Inflammatory macrophage treated with lipopolysaccharide for 4 hours (primary cell): ENCODE measurements at regions not wholly inside any gene's neighbourhood (a gene's known extent, or its start where the extent isn't known, plus 50 kb on each side); places are given as distances from the start of the nearest gene placed in this dataset.

Experiments
- DNase-seq: peaks from one replicate; pipeline ENCODE4 v3.0.0-alpha.2; 2020

- no peak for DNase-seq
These were observed 743.0 kb downstream of the KCTD16 start for GRCh38 chr5:144913661-144914060.

- no peak for DNase-seq
These were observed 725.8 kb downstream of the KCTD16 start for GRCh38 chr5:144896473-144896872.

- DNase-seq: no peak
These were observed 716.0 kb downstream of the KCTD16 start for GRCh38 chr5:144886668-144887067.

GRCh38 chr5:144882739-144883283 is 712.1 kb downstream of the KCTD16 start:
- DNase-seq: no peak

GRCh38 chr5:144880513-144880912 is 709.8 kb downstream of the KCTD16 start:
- no peak for DNase-seq

GRCh38 chr5:144876990-144877389 is 706.3 kb downstream of the KCTD16 start:
- DNase-seq: no peak

- no peak for DNase-seq
These were observed 702.4 kb downstream of the KCTD16 start for GRCh38 chr5:144873076-144873475.

GRCh38 chr5:144864118-144864517 is 693.4 kb downstream of the KCTD16 start:
- DNase-seq: no peak

GRCh38 chr5:144857454-144857853 is 686.8 kb downstream of the KCTD16 start:
- no peak for DNase-seq

- DNase-seq: no peak
These were observed 673.4 kb downstream of the KCTD16 start for GRCh38 chr5:144844086-144844485.

- no peak for DNase-seq
These were observed 661.7 kb downstream of the KCTD16 start for GRCh38 chr5:144832416-144832815.

GRCh38 chr5:144831650-144832049 is 661.0 kb downstream of the KCTD16 start:
- no peak for DNase-seq

GRCh38 chr5:144822503-144822902 is 651.8 kb downstream of the KCTD16 start:
- DNase-seq: no peak

GRCh38 chr5:144820278-144820677 is 649.6 kb downstream of the KCTD16 start:
- no peak for DNase-seq

GRCh38 chr5:144815131-144815530 is 644.5 kb downstream of the KCTD16 start:
- no peak for DNase-seq

- DNase-seq: no peak
These were observed 642.1 kb downstream of the KCTD16 start for GRCh38 chr5:144812763-144813162.

GRCh38 chr5:144800169-144800568 is 629.5 kb downstream of the KCTD16 start:
- no peak for DNase-seq

- no peak for DNase-seq
These were observed 627.9 kb downstream of the KCTD16 start for GRCh38 chr5:144798595-144798994.

GRCh38 chr5:144794922-144795321 is 624.2 kb downstream of the KCTD16 start:
- DNase-seq: no peak

GRCh38 chr5:144788556-144788955 is 617.9 kb downstream of the KCTD16 start:
- no peak for DNase-seq

- DNase-seq: no peak
These were observed 617.4 kb downstream of the KCTD16 start for GRCh38 chr5:144788046-144788445.

GRCh38 chr5:144779368-144779767 is 608.7 kb downstream of the KCTD16 start:
- DNase-seq: no peak

- DNase-seq: no peak
These were observed 607.9 kb downstream of the KCTD16 start for GRCh38 chr5:144778561-144778960.

- no peak for DNase-seq
These were observed 603.5 kb downstream of the KCTD16 start for GRCh38 chr5:144774197-144774596.

- DNase-seq: no peak
These were observed 603.0 kb downstream of the KCTD16 start for GRCh38 chr5:144773628-144774027.

GRCh38 chr5:144771802-144772201 is 601.1 kb downstream of the KCTD16 start:
- DNase-seq: no peak
